Activated CD4-positive, alpha-beta T cell treated with anti-CD3 and anti-CD28 coated beads, Interleukin-2, amount 10 ng/mL, durations not matched to agents 7 days and 5 days (primary cell): ENCODE measurements at regions not wholly inside any gene's neighbourhood (a gene's known extent, or its start where the extent isn't known, plus 50 kb on each side); places are given as distances from the start of the nearest gene placed in this dataset.

Source experiments
- CTCF ChIA-PET: fragments of 350-600 bp; sonication (Branson Sonifier 250); formaldehyde crosslinking; loops from one replicate; lab custom pipeline; 2021; ENCODE audit warnings: antibody characterized with exemption; lab: Charles Lee
- POLR2A ChIA-PET: fragments of 350-600 bp; sonication (Branson Sonifier 250); formaldehyde crosslinking; loops from one replicate; lab custom pipeline; 2021; ENCODE audit warnings: antibody characterized with exemption; lab: Charles Lee
- DNase-seq: peaks from one replicate; pipeline ENCODE4 v3.0.0-alpha.2; 2020
- H3K27ac Mint-ChIP-seq: one replicate; pipeline ENCODE4 v1.8.0; 2021; ENCODE audit warnings: mild to moderate bottlenecking, moderate library complexity, mixed read lengths
- H3K27me3 Mint-ChIP-seq: one replicate; pipeline ENCODE4 v1.8.0; 2021; ENCODE audit warnings: mixed read lengths
- H3K36me3 Mint-ChIP-seq: one replicate; pipeline ENCODE4 v1.8.0; 2021; ENCODE audit warnings: low read depth, mixed read lengths
- H3K4me1 Mint-ChIP-seq: one replicate; pipeline ENCODE4 v1.8.0; 2021; ENCODE audit warnings: mixed read lengths
- H3K4me3 Mint-ChIP-seq: one replicate; pipeline ENCODE4 v1.8.0; 2021; ENCODE audit warnings: mild to moderate bottlenecking, moderate library complexity, mixed read lengths
- H3K9me3 Mint-ChIP-seq: one replicate; pipeline ENCODE4 v1.8.0; 2021; ENCODE audit warnings: mixed read lengths

- no peak for DNase-seq
- Mint-ChIP-seq H3K27ac (no peak overlapping the region), H3K4me1 (peaks cover 30% of the 10 kb centered on the region), H3K4me3 (no peak overlapping the region), H3K36me3 (no peaks in the 10 kb centered on the region), H3K27me3 (no peaks in the 10 kb centered on the region), H3K9me3 (no peaks in the 10 kb centered on the region)
- ChIA-PET POLR2A (no interaction called here), CTCF (interaction anchor here (0.6 to 1.9 kb wide), 3 partner anchors 8 to 306 kb away, joined by 3 to 5 read pairs (median 4); no protein-coding TSS in a partner anchor)
These were observed 168.8 kb downstream of the KATNAL1 start for GRCh38 chr13:30138511-30138910.

DNA sequence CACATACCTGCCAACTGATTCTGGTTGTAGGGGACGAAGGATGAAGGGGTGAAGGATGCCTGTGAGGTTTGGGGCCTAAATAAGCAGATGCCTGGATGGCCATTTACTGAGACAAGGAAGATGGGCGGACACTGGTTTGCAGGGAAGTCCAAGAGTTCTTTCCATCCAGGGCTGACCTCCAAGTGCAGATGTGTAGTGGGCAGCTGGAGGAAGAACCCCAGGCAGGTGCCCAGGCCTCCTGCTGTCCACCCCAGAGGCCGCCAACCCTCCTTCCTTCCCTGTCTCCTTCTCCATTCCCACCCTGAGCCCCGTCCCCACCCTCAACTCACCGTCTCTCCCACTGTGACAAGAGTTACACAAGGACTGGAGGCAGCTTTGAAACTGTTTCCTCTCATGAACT is 171.5 kb downstream of the KATNAL1 start:
- Mint-ChIP-seq H3K27me3 (no peaks in the 10 kb centered on the region), H3K36me3 (no peaks in the 10 kb centered on the region), H3K9me3 (no peaks in the 10 kb centered on the region), H3K27ac (peak overlapping the region; percentile 3), H3K4me3 (no peak overlapping the region), H3K4me1 (peaks cover 19% of the 10 kb centered on the region)
- DNase-seq: no peak
- CTCF ChIA-PET: interaction anchor here (2.1 kb wide), 1 partner anchor 9 kb away, joined by 6 read pairs; no protein-coding TSS in a partner anchor
- POLR2A ChIA-PET: no interaction called here

DNA sequence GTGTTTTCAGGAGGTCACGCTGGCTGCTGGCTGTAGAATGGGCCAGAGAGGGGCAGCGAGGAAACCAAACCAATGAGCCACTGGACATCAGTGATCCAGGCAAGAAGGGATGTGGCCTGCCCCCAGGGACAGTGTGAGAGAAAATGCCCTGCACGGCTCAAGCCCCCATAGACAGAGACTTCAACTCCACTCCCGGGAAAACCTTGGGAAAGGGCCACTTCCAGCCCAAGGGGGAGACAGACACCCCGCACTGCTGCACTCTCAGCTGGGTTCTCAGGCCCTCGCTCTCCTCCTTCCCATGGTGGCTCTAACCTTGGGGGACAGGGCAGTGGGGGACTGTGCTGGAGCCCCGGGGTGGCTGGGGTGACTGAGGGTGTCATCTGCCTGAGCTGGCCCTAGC is 172.0 kb downstream of the KATNAL1 start:
- no peaks in the 10 kb centered on the region for H3K36me3 Mint-ChIP-seq
- no peak overlapping the region for H3K4me3 Mint-ChIP-seq
- POLR2A ChIA-PET: no interaction called here
- H3K27me3 Mint-ChIP-seq: no peaks in the 10 kb centered on the region
- no peaks in the 10 kb centered on the region for H3K9me3 Mint-ChIP-seq
- no peak overlapping the region for H3K27ac Mint-ChIP-seq
- CTCF ChIA-PET: interaction anchor here (0.6 to 4.9 kb wide), 4 partner anchors 8 to 537 kb away, joined by 3 to 97 read pairs (median 9); no protein-coding TSS in a partner anchor
- no peak for DNase-seq
- H3K4me1 Mint-ChIP-seq: peaks cover 18% of the 10 kb centered on the region

DNA sequence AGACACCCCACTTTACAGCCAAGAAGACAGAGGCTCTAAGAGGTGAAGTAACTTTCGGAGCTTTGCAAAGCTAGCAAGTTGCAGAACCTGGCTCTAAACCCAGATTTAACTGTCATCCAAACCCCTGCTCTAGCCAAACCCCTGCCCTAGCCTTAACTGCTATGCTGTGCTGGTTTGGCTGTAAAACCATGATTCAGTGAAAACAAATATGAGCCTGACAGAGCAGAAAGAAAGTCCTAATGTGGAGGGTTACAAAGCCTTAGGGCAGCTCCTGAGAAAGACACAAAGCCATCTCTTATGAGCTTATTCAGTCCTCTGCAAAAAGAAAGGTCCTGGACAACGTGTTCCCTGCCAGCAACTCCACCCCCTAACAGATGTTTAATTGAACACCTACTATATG is 172.8 kb downstream of the KATNAL1 start:
- no peak overlapping the region for H3K27ac Mint-ChIP-seq
- no peaks in the 10 kb centered on the region for H3K27me3 Mint-ChIP-seq
- H3K36me3 Mint-ChIP-seq: no peaks in the 10 kb centered on the region
- no peak overlapping the region for H3K4me3 Mint-ChIP-seq
- ChIA-PET POLR2A (no interaction called here), CTCF (interaction anchor here (1.1 to 4.9 kb wide), 6 partner anchors 9 to 240 kb away, joined by 3 to 97 read pairs (median 4); no protein-coding TSS in a partner anchor)
- no peaks in the 10 kb centered on the region for H3K9me3 Mint-ChIP-seq
- DNase-seq: no peak
- H3K4me1 Mint-ChIP-seq: peaks cover 18% of the 10 kb centered on the region

- no peak for DNase-seq
- peaks cover 18% of the 10 kb centered on the region for H3K4me1 Mint-ChIP-seq
- CTCF ChIA-PET: interaction anchor here (0.7 to 4.9 kb wide), 8 partner anchors 10 to 732 kb away, joined by 3 to 97 read pairs (median 4); no protein-coding TSS in a partner anchor
- POLR2A ChIA-PET: no interaction called here
- H3K27ac Mint-ChIP-seq: peak overlapping the region; percentile 19
- H3K36me3 Mint-ChIP-seq: no peaks in the 10 kb centered on the region
- no peak overlapping the region for H3K4me3 Mint-ChIP-seq
- no peaks in the 10 kb centered on the region for H3K27me3 Mint-ChIP-seq
- H3K9me3 Mint-ChIP-seq: no peaks in the 10 kb centered on the region
These were observed 173.4 kb downstream of the KATNAL1 start for GRCh38 chr13:30133996-30134395.

DNA sequence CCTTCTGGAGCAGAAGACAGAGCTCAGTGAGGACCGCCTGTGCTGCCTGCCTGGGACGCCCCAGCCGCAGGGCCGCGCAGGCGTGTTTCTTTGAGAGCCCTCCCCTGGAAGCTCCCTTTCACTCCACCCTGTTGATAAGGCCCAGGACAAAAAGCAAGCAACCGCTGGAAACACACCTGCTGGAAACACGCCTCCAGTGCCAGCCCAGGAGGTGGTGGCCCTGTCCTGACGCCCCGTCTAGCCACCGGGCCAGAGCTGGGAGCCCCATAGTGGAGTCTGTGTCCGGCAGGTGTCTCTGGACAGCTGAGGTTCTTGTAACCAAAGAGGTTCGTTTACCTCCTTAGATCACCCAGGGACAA is 173.8 kb downstream of the KATNAL1 start:
- peak overlapping the region; percentile 25 for H3K27ac Mint-ChIP-seq
- no peaks in the 10 kb centered on the region for H3K9me3 Mint-ChIP-seq
- no peak for DNase-seq
- POLR2A ChIA-PET: no interaction called here
- no peak overlapping the region for H3K4me3 Mint-ChIP-seq
- H3K36me3 Mint-ChIP-seq: no peaks in the 10 kb centered on the region
- H3K4me1 Mint-ChIP-seq: peaks cover 21% of the 10 kb centered on the region
- H3K27me3 Mint-ChIP-seq: no peaks in the 10 kb centered on the region
- CTCF ChIA-PET: interaction anchor here (0.7 to 4.9 kb wide), 12 partner anchors 10 to 732 kb away, joined by 3 to 97 read pairs (median 4); no protein-coding TSS in a partner anchor

GRCh38 chr13:30132623-30133553 is 174.5 kb downstream of the KATNAL1 start:
- ChIA-PET CTCF (interaction anchor here (0.6 to 11.2 kb wide), 44 partner anchors 11 to 440 kb away, joined by 3 to 97 read pairs (median 4); partner anchors contain the start of gene KATNAL1), POLR2A (interaction anchor here (0.6 to 1.2 kb wide), 3 partner anchors 15 to 280 kb away, joined by 4 to 5 read pairs (median 4); no protein-coding TSS in a partner anchor)
- H3K4me3 Mint-ChIP-seq: no peak overlapping the region
- no peaks in the 10 kb centered on the region for H3K27me3 Mint-ChIP-seq
- H3K27ac Mint-ChIP-seq: peak overlapping the region; percentile 80
- peak; percentile 99 for DNase-seq
- no peaks in the 10 kb centered on the region for H3K9me3 Mint-ChIP-seq
- H3K4me1 Mint-ChIP-seq: peaks cover 22% of the 10 kb centered on the region
- no peaks in the 10 kb centered on the region for H3K36me3 Mint-ChIP-seq

DNA sequence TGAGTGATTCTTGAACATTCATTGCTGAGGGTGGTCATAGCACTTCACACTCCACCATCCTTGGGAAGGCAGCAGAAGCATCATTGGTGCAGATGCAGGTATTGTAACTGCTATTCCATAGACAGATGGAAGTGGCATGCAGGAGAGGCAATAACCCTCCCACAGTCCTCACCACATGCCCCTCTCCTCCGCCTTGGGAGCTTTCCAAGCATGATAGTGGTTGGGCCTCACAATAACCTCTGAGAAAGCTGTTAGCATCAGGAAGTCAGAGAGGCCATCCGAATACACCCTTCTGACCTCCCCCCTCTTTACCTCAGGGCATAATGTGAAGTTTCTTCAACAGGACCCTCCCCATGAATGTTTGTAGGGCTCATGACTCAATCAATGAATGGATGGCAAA is 177.9 kb downstream of the KATNAL1 start:
- ChIA-PET POLR2A (no interaction called here), CTCF (interaction anchor here (0.6 to 11.2 kb wide), 4 partner anchors 16 to 206 kb away, joined by 4 to 97 read pairs (median 5); no protein-coding TSS in a partner anchor)
- no peaks in the 10 kb centered on the region for H3K27me3 Mint-ChIP-seq
- DNase-seq: no peak
- peaks cover 19% of the 10 kb centered on the region for H3K4me1 Mint-ChIP-seq
- no peak overlapping the region for H3K27ac Mint-ChIP-seq
- H3K9me3 Mint-ChIP-seq: no peaks in the 10 kb centered on the region
- no peak overlapping the region for H3K4me3 Mint-ChIP-seq
- no peaks in the 10 kb centered on the region for H3K36me3 Mint-ChIP-seq

GRCh38 chr13:30128591-30128990 is 178.8 kb downstream of the KATNAL1 start:
- CTCF ChIA-PET: interaction anchor here (11.2 kb wide), 1 partner anchor 15 kb away, joined by 97 read pairs; no protein-coding TSS in a partner anchor
- no peak for DNase-seq
- H3K27ac Mint-ChIP-seq: no peak overlapping the region
- no peaks in the 10 kb centered on the region for H3K9me3 Mint-ChIP-seq
- H3K27me3 Mint-ChIP-seq: no peaks in the 10 kb centered on the region
- no peaks in the 10 kb centered on the region for H3K36me3 Mint-ChIP-seq
- H3K4me1 Mint-ChIP-seq: peaks cover 17% of the 10 kb centered on the region
- POLR2A ChIA-PET: no interaction called here
- H3K4me3 Mint-ChIP-seq: no peak overlapping the region

DNA sequence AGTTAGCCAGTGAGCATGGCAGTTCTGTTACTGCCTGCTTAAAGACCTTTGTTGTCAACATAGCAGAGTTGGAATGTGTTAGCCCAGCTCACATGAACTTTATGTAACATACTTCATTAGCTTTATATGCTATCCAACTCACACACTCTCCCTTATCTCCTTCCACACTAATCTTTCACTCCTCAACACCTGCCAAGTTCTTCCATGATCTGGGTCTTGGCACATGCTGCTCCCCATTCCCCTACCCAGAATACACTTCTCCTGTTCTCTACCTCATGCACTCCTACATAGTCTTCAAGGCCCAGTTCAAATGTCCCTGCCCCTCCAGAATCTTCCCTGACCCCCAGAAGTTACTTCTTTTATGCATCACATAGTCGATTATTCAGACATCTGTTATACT is 179.3 kb downstream of the KATNAL1 start:
- POLR2A ChIA-PET: no interaction called here
- CTCF ChIA-PET: interaction anchor here (1.4 to 11.2 kb wide), 3 partner anchors 8 to 15 kb away, joined by 3 to 97 read pairs (median 6); no protein-coding TSS in a partner anchor
- Mint-ChIP-seq H3K27ac (no peak overlapping the region), H3K4me1 (peaks cover 13% of the 10 kb centered on the region), H3K4me3 (no peak overlapping the region), H3K9me3 (no peaks in the 10 kb centered on the region), H3K27me3 (no peaks in the 10 kb centered on the region), H3K36me3 (no peaks in the 10 kb centered on the region)
- no peak for DNase-seq

- Mint-ChIP-seq H3K4me1 (peaks cover 12% of the 10 kb centered on the region), H3K4me3 (no peak overlapping the region), H3K36me3 (no peaks in the 10 kb centered on the region), H3K27ac (no peak overlapping the region), H3K9me3 (no peaks in the 10 kb centered on the region), H3K27me3 (no peaks in the 10 kb centered on the region)
- CTCF ChIA-PET: interaction anchor here (1.4 to 11.2 kb wide), 3 partner anchors 9 to 16 kb away, joined by 3 to 97 read pairs (median 6); no protein-coding TSS in a partner anchor
- POLR2A ChIA-PET: no interaction called here
- no peak for DNase-seq
These were observed 180.4 kb downstream of the KATNAL1 start for GRCh38 chr13:30126903-30127428.

GRCh38 chr13:30125422-30126073 is 181.8 kb downstream of the KATNAL1 start:
- POLR2A ChIA-PET: interaction anchor here (0.7 kb wide), 1 partner anchor 9 kb away, joined by 3 read pairs; no protein-coding TSS in a partner anchor
- no peak overlapping the region for H3K4me3 Mint-ChIP-seq
- no peaks in the 10 kb centered on the region for H3K27me3 Mint-ChIP-seq
- H3K9me3 Mint-ChIP-seq: no peaks in the 10 kb centered on the region
- no peak for DNase-seq
- H3K36me3 Mint-ChIP-seq: no peaks in the 10 kb centered on the region
- H3K4me1 Mint-ChIP-seq: peaks cover 26% of the 10 kb centered on the region
- no peak overlapping the region for H3K27ac Mint-ChIP-seq
- CTCF ChIA-PET: interaction anchor here (11.2 kb wide), 1 partner anchor 12 kb away, joined by 97 read pairs; no protein-coding TSS in a partner anchor
